Activated naive CD8-positive, alpha-beta T cell (primary cell): ENCODE measurements at regions not wholly inside any gene's neighbourhood (a gene's known extent, or its start where the extent isn't known, plus 50 kb on each side); places are given as distances from the start of the nearest gene placed in this dataset.

Experiments used
- H3K27ac Mint-ChIP-seq: one replicate; pipeline ENCODE4 v1.8.0; 2021; ENCODE audit warnings: mixed read lengths
- H3K27me3 Mint-ChIP-seq: one replicate; pipeline ENCODE4 v1.8.0; 2021; ENCODE audit warnings: mixed read lengths
- H3K36me3 Mint-ChIP-seq: one replicate; pipeline ENCODE4 v1.8.0; 2021; ENCODE audit warnings: mixed read lengths
- H3K4me1 Mint-ChIP-seq: one replicate; pipeline ENCODE4 v1.8.0; 2021; ENCODE audit warnings: low read depth, mixed read lengths
- H3K4me3 Mint-ChIP-seq: one replicate; pipeline ENCODE4 v1.8.0; 2021; ENCODE audit warnings: mild to moderate bottlenecking, mixed read lengths
- H3K9me3 Mint-ChIP-seq: one replicate; pipeline ENCODE4 v1.8.0; 2021; ENCODE audit warnings: low read depth, mixed read lengths

DNA sequence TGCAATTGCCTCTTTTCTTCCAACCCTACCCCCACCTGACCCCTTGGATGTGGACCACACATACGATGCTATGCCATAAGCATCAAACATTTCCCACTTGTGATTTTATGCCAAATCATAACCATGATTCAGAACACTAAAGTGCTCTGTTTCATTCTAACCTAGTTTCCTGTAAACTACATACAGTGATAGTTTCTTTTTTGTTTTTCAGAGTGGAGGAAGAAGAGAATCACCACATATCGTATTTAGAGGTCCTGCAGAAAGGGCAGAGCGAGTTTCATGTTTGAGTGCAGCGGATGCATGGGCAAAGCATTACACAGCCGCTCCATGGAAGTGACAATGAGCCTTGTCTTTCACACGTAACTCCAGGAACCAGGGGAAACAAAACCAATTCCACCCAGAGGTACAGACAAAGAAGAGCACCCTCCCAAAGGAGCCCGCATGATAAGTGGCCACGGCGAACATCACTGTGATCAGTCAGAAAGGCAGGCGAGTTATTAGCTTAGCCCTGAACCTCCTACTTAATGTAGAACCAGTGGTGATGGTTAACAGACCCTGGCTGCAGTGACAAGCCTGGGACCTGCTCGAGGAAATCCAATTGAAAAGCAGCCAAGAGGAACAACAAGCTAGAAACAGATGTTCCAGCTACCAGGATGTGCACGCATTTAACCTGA is 64.0 kb upstream of the ZNF281 start:
- Mint-ChIP-seq H3K4me1 (peaks cover 17% of the 10 kb centered on the region), H3K4me3 (no peak overlapping the region), H3K27ac (peak overlapping the region; percentile 59), H3K27me3 (peaks cover 9% of the 10 kb centered on the region), H3K36me3 (no peaks in the 10 kb centered on the region), H3K9me3 (no peaks in the 10 kb centered on the region)

- H3K27ac Mint-ChIP-seq, result peak overlapping the region; percentile 16
- H3K4me1 Mint-ChIP-seq, result peaks cover 17% of the 10 kb centered on the region
- peaks cover 9% of the 10 kb centered on the region for H3K27me3 Mint-ChIP-seq
- peak overlapping the region; percentile 7 for H3K4me3 Mint-ChIP-seq
- H3K9me3 Mint-ChIP-seq, result no peaks in the 10 kb centered on the region
- no peaks in the 10 kb centered on the region for H3K36me3 Mint-ChIP-seq
Measured at GRCh38 chr1:200471739-200472138, 61.9 kb upstream of the ZNF281 start.

DNA sequence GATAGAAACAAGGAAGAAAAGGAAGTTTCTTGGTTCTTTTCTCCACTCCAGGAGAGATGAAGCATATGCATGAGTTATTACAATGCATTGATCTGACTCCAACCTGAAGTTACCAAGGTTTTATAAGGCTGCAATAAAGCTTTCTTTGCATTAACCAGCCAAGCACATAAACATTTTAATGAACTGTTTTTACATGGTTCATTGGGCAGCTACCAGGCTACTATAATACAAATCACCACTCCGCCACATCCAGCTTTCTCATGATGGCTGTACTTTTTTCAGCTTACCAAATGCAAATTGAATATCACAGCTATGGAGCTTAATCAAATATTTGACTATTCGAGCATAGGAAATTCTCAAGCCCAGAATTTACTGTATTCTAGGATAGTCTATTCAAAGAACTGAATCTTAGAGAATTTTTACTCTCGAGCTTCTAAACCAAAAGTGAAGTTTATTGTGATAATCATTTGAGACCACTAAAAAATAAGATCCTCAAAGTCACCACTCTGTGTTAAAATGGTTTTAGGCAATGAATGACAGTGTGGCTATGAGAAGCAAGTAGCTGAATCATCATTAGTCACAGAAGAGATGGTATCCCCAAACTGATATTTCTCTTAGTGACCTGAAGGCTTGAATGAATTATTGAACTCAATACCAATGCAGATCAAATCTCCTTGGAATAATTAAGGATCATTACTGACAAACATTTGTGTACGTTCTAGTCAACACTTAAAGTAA is 58.6 kb upstream of the ZNF281 start:
- peaks cover 10% of the 10 kb centered on the region for H3K4me1 Mint-ChIP-seq
- no peak overlapping the region for H3K4me3 Mint-ChIP-seq
- no peaks in the 10 kb centered on the region for H3K9me3 Mint-ChIP-seq
- H3K27me3 Mint-ChIP-seq, result peaks cover 7% of the 10 kb centered on the region
- H3K27ac Mint-ChIP-seq, result no peak overlapping the region
- H3K36me3 Mint-ChIP-seq, result no peaks in the 10 kb centered on the region

- Mint-ChIP-seq H3K4me3 (no peak overlapping the region), H3K9me3 (no peaks in the 10 kb centered on the region), H3K36me3 (no peaks in the 10 kb centered on the region), H3K27ac (no peak overlapping the region), H3K27me3 (no peaks in the 10 kb centered on the region), H3K4me1 (no peaks in the 10 kb centered on the region)
Measured at GRCh38 chr1:200464784-200465400, 55.1 kb upstream of the ZNF281 start.
